NB4 (cell line): ENCODE measurements at regions not wholly inside any gene's neighbourhood (a gene's known extent, or its start where the extent isn't known, plus 50 kb on each side); places are given as distances from the start of the nearest gene placed in this dataset.

Experiments used
- DNase-seq: peaks from one replicate; pipeline ENCODE4 v3.0.0; 2010; ENCODE audit warnings: low read depth
- H3K4me3 ChIP-seq: one replicate; pipeline ENCODE4 v1.5.1; 2011; ENCODE audit warnings: mild to moderate bottlenecking, low read depth, low read length, moderate library complexity
- CTCF ChIP-seq: IDR thresholded peaks from one replicate; pipeline ENCODE4 v1.5.1; 2012; ENCODE audit warnings: low read depth, low read length
- MAX ChIP-seq: IDR thresholded peaks from 2 replicates; pipeline ENCODE4 v1.6.1; 2011; ENCODE audit warnings: low read depth, low read length
- MYC ChIP-seq: IDR thresholded peaks from 2 replicates; pipeline ENCODE4 v1.6.1; 2011; ENCODE audit warnings: low read depth, low read length
- POLR2A ChIP-seq: IDR thresholded peaks from 2 replicates; pipeline ENCODE4 v1.6.1; 2011; ENCODE audit warnings: mild to moderate bottlenecking; ENCODE audit not compliant: insufficient read length; ENCODE audit errors: extremely low read depth

DNA sequence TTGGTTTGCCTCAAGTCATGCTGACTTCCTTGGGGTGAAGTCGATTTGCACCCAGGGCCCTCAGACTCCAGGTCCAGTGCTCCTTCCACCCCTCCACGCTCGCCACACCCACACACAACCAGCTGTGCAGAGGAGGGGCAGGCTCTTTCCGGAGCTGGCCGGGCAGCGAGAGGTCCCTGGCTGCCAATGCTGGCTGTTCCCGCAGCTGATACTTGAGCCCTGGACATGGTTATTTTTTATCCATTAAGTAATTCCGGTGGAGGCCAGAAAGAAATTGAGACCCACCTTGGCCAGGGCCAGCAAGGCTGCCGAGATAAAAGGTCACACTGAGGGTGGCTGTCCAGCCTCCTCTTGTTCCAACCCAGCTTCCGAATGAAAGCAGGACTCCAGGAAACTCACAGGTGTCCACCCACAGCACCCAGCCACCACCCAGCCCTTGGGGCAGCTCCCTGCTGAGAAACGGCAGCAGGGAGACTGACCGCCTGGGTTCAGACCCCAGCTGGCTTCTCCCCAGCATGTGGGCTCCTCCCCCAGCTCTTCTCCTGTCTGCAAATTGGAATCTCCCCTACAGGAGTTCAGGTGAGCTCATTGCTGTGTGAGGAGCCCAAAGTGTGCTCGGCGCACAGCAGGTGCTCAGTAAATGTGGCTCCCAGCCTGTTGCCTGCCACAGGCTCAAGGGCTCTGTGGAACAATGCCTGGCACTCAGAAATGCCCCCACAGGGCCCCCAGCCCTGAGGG is 77.8 kb downstream of the PDGFA start:
- DNase-seq, result no peak
- TF ChIP-seq MYC (no peak), CTCF (no peak), MAX (no peak), POLR2A (no peak)
- H3K4me3 ChIP-seq, result no peak overlapping the region

DNA sequence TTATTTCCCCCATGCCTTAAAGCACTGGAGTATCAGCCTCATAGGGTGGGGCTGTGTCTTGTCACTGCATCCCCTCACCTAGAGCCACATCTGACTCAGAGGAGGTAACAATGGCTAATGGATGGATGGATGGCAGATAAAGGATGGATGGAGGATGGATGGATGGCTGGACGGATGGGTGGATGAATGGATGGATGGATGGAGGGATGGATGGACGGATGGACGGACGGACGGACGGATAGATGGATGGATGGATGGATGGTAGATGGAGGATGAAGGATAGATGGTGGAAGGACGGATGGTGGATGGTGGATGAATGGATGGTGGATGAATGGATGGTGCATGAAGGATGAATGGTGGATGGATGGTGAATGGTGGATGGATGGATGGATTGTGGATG is 77.2 kb downstream of the PDGFA start:
- no peak for DNase-seq
- TF ChIP-seq MAX (no peak), MYC (no peak), POLR2A (no peak), CTCF (no peak)
- H3K4me3 ChIP-seq, result no peak overlapping the region

- DNase-seq, result no peak
- no peak for TF ChIP-seq MYC
- TF ChIP-seq MAX, result no peak
- no peak for TF ChIP-seq CTCF
- TF ChIP-seq POLR2A, result no peak
- H3K4me3 ChIP-seq, result no peak overlapping the region
Observed at GRCh38 chr7:443279-443833, 76.3 kb downstream of the PDGFA start.

GRCh38 chr7:444606-445005 is 75.0 kb downstream of the PDGFA start:
- TF ChIP-seq CTCF (no peak), POLR2A (no peak), MYC (no peak), MAX (no peak)
- DNase-seq, result no peak

GRCh38 chr7:445020-445419 is 74.6 kb downstream of the PDGFA start:
- H3K4me3 ChIP-seq, result no peak overlapping the region
- no peak for TF ChIP-seq CTCF
- TF ChIP-seq POLR2A, result no peak
- no peak for TF ChIP-seq MYC
- no peak for DNase-seq

More at GRCh38 chr7:444606-445005, 75.0 kb downstream of the PDGFA start:
- no peak overlapping the region for H3K4me3 ChIP-seq
